ENCODE measurements at regions not wholly inside any gene's neighbourhood (a gene's known extent, or its start where the extent isn't known, plus 50 kb on each side); places are given as distances from the start of the nearest gene placed in this dataset.

- H3K27ac ChIP-seq, result no peak overlapping the region
- TF ChIP-seq ZFX (IDR thresholded peaks at IDR 0.05) (no peak), CTCF (conservative IDR thresholded peaks at IDR 0.05) (no peak)
Observed at GRCh38 chr12:61920230-61920629, 340.0 kb upstream of the USP15 start.

- H3K27ac ChIP-seq, result no peak overlapping the region
- no peak for TF ChIP-seq CTCF (conservative IDR thresholded peaks at IDR 0.05)
Observed at GRCh38 chr12:61923152-61923551, 337.1 kb upstream of the USP15 start.

GRCh38 chr12:61934564-61934963, 325.6 kb upstream of the USP15 start:
- no peak for TF ChIP-seq ZFX (IDR thresholded peaks at IDR 0.05)
- no peak for TF ChIP-seq CTCF (conservative IDR thresholded peaks at IDR 0.05)
- no peak overlapping the region for H3K27ac ChIP-seq

- H3K27ac ChIP-seq, result no peak overlapping the region
- no peak for TF ChIP-seq ZFX (IDR thresholded peaks at IDR 0.05)
- no peak for TF ChIP-seq CTCF (conservative IDR thresholded peaks at IDR 0.05)
Observed at GRCh38 chr12:61939977-61940376, 320.2 kb upstream of the USP15 start.

- TF ChIP-seq ZFX (IDR thresholded peaks at IDR 0.05), result no peak
- no peak for TF ChIP-seq CTCF (conservative IDR thresholded peaks at IDR 0.05)
- no peak overlapping the region for H3K27ac ChIP-seq
Observed at GRCh38 chr12:61956545-61956944, 303.7 kb upstream of the USP15 start.

- no peak overlapping the region for H3K27ac ChIP-seq
- TF ChIP-seq ZFX (IDR thresholded peaks at IDR 0.05) (no peak), CTCF (conservative IDR thresholded peaks at IDR 0.05) (no peak)
Observed at GRCh38 chr12:61974461-61974860, 285.7 kb upstream of the USP15 start.

- H3K27ac ChIP-seq, result no peak overlapping the region
- TF ChIP-seq ZFX (IDR thresholded peaks at IDR 0.05), result no peak
- TF ChIP-seq CTCF (conservative IDR thresholded peaks at IDR 0.05), result no peak
Observed at GRCh38 chr12:61985830-61986229, 274.4 kb upstream of the USP15 start.
